UCSD-AML1 (cell line): ENCODE measurements at regions not wholly inside any gene's neighbourhood (a gene's known extent, or its start where the extent isn't known, plus 50 kb on each side); places are given as distances from the start of the nearest gene placed in this dataset.

Experiments
- DNase-seq: peaks from one replicate; lab custom pipeline; 2025; ENCODE audit not compliant: unreplicated experiment; lab: John Stamatoyannopoulos, UW

DNA sequence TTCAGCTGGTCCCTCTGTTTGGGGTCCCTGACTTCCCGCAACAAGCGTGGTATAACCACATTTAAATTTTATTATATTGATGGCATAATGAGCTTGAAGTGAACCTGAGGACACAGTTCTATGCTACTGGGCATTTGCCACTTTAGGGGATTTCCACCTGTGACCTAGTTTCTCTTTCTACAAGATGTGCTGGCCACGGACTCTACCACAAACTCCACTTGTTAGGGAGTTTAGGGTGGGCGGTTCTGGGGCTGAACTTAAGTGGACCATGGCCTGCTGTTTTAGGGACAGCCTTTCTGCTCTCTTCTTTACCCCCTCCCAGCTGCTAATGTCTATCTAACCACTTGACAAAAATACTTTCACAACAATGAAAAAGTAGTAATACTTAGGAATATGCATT is 1199.1 kb downstream of the SI start:
- no peak for DNase-seq

DNA sequence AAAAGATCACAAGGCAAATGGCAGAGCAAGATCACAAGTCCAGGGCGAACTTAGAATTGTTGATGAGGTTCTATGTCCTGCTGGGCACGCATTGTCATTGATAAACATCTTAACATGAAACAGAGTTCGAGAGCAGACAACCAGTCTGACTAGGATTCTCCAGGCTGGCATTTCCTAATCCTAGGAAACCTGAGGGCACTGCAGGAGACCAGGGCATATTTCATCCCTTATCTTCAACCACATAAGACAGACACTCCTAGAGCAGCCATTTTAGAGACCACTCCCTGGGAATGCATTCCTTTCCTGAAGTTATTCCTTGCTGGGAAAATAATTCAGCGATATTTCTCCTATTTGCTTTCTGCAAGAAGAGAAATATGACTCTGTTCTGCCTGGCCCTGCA is 1199.9 kb downstream of the SI start:
- DNase-seq = no peak

DNA sequence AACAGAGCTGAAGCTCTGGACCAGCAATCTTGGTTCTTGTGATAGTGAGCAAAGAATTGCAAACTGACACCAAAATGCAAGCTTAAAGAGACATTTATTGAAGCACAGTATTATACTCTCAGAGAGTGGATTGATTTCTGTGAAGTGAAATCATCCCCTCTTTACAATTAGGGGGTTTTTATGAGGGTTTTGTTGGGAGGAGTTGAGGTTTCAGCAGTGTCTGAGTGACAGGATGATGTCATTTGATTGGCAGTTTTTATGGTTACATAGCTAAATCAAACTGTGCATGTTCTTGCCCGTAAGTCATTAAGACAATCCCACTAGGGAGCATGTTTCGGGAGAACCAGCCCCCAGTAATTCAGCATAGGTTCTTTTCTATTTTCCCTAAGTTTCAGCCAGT is 1200.5 kb downstream of the SI start:
- DNase-seq = no peak

DNA sequence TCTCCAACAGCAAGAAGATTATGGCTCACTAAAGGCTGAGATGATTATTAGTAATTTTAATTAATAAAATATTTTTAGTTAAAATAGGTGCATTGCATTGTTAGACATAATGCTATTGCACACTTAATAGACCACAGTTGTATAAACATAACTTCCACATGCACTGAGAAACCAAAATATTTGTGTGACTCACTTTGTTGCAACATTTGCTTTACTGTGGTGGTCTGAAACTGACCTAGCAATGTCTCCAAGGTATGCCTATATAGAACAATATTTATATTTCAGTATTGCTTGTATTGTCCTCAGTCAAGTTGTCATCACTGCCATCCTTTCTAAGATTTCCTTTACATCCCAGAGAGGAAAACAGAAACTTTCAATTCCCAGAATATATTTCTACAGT is 1215.2 kb downstream of the SI start:
- no peak for DNase-seq

DNA sequence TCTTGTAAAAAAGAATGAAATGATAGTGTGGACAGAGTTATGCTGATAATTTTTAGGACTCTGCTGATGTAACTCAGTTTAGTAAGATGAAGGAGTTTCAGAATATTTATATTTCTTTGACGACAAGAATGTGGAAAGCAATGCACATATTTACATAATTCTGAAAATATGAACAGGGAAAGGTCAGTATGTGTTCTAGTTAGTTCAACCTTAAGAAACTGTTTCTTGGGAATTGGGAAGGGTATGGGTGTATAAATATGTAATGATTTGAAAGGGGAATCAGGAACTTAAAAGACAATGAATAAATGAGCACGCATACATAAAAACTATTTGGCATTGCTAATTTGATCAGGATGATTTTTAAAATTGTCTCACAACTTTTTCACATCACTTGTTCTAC is 1226.1 kb downstream of the SI start:
- no peak for DNase-seq

DNA sequence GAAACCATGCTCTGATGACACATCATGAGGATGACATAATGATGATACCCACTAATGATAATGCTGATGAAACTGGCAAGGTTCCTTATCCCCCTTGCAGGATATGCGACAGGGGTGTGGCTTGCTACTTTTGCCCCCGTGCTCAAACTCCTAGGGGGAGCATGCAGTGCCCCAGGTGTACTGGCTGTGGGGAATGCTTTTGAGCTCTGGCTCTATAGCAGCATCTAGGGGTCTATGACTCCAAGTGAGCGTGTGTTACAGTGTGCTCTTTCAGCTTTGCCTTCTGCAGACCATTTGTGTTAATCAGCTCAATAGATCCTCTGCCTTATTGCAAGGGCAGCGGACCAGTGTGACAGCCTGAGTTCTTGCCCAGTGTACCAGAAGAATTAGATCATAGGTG is 1239.5 kb downstream of the SI start:
- no peak for DNase-seq

DNA sequence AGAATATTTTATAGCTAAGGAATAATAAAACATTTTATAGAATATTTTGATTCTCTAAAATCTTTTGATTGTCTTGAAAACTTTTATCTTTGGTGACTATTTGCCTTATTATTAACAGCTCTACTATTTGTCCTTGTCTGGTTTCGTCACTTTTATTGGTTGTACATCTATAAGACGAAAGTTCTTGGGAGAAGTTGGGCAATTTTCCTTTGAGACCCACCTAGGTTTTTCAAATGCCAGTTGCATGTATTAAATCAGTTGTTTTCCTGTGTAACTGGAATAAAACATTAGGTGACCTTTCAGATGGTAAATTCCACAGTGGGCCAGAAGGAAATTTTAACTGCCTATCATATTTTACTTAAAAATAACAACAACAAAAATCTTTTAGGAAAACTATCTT is 1245.7 kb downstream of the SI start:
- no peak for DNase-seq

DNA sequence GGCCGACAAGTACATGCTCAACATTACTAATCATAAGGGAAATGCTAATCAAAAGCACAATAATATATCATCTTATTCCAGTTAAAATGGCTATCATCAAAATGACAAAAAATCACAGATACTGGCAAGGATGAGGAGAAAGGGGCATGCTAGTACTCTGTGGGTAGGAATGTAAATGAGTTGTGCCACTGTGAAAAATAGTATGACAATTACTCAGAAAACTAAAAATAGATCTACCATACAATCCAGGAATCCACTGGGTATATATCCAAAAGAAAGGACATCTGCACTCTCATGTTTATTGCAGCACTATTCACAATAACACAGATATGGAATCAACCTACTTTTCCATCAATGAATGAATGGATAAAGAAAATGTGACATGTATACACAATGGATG is 1256.5 kb downstream of the SI start:
- no peak for DNase-seq

DNA sequence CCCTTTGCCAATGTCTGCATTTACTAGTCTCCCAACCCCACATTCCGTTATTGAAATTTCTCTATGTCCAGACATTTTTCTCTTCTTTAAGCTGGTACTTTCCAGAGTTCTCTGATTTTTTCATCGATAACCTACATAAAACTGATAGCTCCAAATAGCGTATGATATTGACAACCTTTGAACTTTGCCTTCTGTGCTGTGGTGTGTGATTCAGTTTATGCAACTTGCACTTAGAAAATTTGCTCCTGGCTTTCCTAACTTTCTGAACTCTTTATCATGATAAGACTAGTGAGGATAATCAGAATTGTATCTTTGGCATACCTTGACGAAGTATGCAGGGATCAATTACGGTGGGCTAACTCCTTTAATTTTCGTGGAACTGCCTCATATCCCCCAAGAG is 1261.3 kb downstream of the SI start:
- DNase-seq = no peak

DNA sequence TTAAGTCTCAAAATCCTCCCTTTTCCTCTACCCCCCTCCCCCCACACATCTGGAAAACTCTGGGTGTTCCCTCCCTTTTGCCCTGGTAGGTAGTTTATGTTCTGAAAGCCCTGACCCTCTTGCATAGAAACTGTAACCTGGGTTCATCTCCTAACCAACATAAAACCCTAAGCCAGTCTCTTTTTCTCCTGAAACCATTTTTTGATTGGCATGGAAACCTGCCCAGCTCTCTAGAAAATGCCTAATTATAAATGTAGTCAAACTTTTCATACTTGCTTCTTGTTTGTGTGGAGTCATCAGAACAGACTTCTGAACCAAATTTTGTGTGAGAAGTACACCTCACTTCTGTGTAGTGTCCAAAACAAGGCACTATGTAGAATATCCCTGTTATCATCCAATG is 1264.4 kb downstream of the SI start:
- no peak for DNase-seq

DNA sequence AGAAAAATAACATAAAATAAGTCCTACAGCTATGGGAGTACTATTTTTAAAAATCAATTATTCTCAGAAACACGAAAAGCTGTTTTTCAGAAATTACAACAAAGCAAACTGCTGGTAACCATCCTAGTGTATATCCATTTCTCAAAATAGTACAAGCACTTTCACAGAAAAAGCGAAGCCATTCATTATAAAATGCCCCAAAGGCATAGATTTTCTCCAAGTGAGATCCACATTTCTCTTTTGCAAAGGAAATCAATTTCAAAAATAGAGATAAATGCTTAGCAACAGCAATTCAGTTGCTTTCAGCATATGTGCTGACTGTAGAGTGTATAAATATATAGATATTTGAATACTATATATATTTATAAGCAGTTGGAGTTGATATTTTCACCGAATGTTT is 1266.3 kb downstream of the SI start:
- no peak for DNase-seq

DNA sequence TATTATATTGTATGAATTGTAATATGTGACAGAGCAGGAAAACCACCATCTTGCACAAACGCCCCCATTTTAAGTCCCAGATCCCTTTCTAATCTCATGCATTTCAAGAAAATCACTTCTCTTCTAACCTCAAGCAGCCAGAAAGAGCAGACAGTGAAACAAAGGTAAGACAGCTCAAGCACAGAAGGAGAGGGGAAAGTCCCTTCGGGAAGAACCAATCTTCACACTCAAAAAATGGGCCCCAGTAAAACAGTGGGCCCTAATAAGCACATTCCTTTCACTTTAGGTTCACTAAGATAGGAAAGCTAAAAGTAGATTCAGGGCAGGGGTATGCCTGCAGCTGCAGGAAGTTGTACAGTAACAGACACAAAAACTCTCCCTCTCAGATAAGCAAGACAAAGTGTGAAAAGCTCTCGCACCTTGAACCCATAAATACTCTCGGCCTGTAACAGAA is 1268.7 kb downstream of the SI start:
- DNase-seq = no peak

DNA sequence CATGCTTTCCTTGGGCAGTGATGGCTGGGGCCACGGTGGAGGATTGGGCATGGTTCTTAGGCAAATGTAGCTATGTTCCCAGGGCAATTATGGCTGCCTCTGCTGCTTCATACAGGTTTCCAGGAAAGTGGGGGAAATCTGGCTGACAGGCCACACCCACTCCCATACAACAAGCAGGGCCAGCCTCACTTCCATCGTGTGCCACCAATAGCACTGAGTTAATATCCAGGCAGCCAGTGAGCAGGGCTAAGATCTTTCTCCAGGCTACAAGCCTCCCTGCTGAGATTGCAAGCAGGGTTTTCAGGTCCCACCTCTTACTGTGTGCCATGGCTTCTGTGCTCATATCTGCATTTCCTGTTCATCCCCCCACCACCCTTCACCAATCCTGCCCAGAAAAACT is 1291.9 kb downstream of the SI start:
- DNase-seq = no peak

DNA sequence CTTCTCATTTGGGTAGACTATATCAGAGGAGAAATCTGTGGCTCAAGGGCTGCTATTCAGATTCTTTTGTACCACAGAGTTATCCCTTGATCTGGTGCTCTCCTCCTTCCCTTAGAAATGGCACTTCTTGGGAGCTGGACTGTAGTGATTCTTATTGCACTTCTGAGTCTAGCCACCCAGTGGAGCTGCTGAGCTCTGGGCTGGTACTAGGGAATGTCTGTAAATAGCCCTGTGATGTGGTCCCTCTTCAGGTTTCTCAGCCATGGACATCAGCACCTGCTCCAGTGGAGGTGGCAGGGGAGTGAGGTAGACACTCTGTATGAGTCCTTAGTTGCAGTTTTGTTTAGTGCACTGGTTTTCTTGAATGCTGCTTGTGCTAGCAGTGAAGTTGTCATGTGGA is 1292.6 kb downstream of the SI start:
- peak; percentile 5 for DNase-seq

DNA sequence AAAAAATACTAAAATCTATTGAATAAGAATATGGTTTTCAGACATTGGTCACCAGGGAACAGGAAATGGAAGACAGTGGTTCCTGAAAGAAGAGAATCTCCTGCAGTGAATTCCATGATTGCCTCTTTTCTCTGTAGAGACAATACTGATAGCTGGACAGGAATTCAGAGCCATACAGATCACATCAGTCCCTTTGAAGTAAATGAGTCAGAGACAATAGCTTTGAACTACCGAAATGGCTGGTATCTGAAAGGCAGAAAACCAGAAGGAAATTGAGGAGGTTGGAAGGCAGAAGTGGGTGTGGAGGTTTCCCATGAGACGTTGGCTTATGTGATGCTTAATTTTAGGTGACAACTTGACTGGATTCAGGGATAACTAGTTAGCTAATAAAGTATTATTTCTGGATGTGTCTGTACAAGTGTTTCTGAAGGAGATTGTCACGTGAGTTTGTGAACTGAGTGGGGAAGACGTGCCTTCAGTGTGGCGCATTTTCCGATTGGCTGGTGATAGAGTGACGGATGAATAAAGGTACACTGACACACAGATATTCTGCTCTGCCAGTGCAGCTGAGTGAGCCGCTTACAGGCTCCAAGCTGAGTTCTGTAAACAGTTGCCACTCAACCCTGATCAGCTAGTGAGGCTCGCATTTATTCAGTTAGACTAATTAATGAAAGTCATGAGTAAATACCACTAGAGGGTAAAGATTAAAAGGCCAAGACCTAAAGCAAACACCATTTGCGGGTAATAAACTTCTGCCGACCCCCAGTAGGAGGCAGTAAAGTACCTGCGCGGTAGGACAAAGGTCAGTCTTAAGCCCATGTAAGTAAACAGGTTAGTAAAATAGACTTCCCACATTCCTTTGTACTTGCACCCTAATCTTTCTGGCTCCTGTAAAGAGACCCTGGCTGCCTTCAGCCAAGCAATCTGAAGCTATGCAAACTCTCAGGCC is 1298.6 kb downstream of the SI start:
- no peak for DNase-seq

DNA sequence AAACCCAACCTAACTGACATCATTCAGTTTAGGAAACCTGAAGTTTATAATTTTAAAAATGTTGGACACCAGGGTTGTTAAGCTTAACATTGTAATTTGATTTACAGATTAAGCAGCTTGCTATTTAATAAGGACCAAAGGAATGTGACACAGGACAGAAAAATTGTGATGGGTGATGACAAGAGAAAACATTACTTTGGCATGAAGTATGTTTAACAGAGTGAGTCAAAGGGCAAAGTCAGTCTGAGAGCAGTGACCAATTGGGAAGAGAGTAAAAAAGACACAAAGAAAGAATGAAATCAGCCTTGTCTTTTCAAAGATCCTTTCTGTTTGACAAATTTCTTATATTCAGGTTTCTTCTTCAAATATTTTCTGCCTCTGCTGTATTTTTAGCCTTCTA is 1301.6 kb downstream of the SI start:
- DNase-seq = no peak

DNA sequence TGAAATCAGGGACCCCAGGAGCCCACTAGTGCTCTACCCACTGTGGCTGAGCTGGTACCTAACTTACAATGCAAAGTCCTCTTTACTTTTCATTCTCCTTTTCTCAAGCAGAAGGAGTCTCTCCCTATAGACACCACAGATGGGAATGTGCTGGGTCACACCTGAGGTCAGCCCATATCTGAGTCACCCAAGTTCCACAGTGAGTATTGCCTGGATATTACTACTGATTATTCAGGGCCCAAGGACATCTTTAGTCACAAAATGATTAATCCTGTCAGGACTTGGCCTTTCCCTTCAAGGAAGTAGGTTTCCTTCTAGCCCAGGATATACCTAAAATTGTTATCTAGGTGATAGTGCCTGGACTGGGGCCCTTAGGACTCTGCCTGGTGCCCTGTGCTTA is 1305.2 kb downstream of the SI start:
- no peak for DNase-seq

DNA sequence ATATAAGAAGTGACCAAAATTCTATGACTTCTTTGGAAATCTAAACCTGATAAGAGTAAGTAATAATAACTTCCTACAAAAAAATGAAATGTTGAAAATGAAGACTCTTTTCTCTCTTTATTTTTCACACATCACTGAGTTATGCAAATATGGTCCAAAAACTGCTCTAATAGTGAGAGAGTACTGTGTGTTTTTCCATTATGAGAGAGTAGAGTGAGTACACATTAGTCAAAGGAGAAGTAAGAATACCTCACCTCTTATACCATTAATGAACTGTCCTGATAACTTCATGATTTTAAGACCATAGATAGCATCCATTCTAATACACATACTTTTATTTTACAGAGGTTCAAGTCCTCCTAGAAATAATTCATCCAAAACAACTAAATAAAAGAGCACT is 1310.2 kb downstream of the SI start:
- no peak for DNase-seq

DNA sequence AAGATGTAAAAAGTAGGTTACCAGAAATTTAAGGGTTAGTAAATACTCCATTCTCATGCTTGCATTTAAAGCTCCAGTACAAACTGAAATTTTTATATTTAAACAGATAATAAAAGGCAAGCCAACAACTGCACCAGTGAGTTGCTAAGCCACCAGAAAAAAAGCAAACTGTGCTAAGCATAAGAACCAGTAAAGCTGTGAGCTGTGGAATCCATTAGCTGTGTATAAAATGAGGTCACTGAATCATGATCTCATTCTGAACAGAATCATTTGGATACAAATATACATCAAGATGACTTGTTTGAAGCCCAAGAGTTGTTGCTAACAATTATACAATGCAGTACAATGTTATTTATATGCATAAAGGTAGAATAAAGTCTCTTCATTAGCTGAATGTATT is 1312.2 kb downstream of the SI start:
- DNase-seq = no peak

DNA sequence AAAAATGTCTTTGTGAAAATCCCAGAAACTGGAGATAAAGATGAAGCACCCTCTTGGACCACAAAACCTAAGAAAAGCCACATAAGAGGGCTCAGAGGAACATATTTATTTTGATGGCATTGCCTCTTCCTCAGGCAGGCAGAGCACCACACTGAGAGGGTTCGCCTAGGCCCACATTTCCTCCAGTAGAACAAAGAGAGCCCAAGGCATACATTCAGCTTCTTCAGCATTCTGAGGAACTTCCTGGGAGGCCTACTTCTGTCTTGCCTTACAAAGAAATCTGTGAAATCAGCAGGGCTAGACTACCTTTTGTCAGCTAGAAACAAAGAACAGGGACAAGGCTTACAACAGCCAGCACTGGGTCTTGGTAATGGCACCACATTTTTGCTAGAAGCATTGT is 1325.3 kb downstream of the SI start:
- no peak for DNase-seq

DNA sequence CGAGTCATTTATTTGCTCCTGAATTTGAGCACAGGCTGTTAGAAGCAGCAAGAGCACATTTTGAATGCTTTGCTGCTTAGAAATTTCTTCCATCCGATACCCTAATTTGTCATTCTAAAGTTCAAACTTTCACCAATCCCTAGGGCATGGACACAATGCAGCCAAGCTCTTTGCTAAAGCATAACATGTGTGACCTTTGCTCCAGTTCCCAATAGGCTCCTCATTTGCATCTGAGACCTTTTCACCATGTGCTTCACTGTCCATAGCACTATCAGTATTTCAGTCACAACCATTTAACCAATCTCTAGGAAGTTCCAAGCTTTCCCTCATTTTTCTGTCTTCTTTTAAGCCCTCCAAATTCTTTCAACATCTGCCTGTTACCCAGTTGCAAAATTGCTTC is 1333.1 kb downstream of the SI start:
- DNase-seq = no peak

DNA sequence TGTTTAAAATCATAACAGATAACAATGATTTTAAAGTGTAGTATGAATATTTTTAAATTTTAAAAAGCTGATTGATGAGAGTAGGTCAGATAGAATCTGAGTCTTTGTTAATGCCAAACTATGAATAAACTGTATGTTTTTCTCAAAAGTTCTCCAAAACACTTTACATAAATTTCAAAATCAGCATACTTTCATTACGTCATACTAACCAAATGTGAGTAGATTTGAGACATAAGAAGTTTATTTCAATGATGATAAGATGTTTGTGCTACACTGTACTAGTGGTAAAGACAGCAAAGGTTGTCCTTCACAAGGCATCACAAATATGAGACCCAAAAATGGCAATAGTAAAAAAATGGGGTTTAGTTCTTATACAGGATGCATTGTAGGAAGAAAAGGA is 1342.9 kb downstream of the SI start:
- DNase-seq = no peak

DNA sequence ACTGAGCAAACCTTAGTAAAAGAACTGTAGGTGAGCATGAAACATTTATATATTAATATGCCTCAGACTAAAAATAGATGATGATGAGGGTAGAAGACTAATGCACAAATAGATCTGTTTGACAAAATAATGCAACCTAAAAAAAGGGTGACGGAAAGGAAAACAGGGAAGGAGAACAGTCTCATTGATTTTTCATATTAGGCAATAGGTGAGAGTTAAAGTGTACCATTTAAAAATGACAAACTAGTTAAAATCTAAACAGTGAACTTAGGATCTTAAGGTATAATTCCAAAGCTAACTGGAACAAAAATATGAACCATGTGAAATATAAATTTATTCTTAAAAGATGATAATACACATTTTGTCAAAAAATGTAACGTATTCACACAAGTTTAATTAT is 1347.6 kb downstream of the SI start:
- DNase-seq = no peak
